K562 (cell line): ENCODE measurements at regions not wholly inside any gene's neighbourhood (a gene's known extent, or its start where the extent isn't known, plus 50 kb on each side); places are given as distances from the start of the nearest gene placed in this dataset.

Source experiments
- BACH1 ChIP-seq: fragments of 200-800 bp; sonication (Bioruptor generic); IDR thresholded peaks from 2 replicates; pipeline ENCODE4 v1.6.1; 2016; ENCODE audit warnings: missing genetic modification characterization, missing compliant biosample characterization
- BCOR ChIP-seq: fragments of 450-650 bp; IDR thresholded peaks from 2 replicates; pipeline ENCODE4 v1.6.1; 2016
- EGR1 ChIP-seq: fragments of 450-650 bp; conservative IDR thresholded peaks from 2 replicates; pipeline ENCODE4 v1.6.1; 2017; ENCODE audit warnings: mild to moderate bottlenecking
- HCFC1 ChIP-seq: IDR thresholded peaks from 2 replicates; pipeline ENCODE4 v1.6.1; 2012; ENCODE audit warnings: low read depth, low read length, improper control_type of control experiment
- HDAC3 ChIP-seq: fragments of 450-650 bp; IDR thresholded peaks from 2 replicates; pipeline ENCODE4 v1.6.1; 2018; ENCODE audit warnings: borderline replicate concordance, mild to moderate bottlenecking, moderate library complexity; ENCODE audit not compliant: partially characterized antibody
- KLF10 ChIP-seq: fragments of 250-450 bp; sonication (Bioruptor Pico); IDR thresholded peaks from 2 replicates; pipeline ENCODE4 v1.6.1; 2021; ENCODE audit warnings: matching md5 sums
- RBFOX2 ChIP-seq: fragments of 200-400 bp; formaldehyde crosslinking; IDR thresholded peaks from 2 replicates; pipeline ENCODE4 v1.6.1; 2017; ENCODE audit warnings: low read depth, mild to moderate bottlenecking, low read length, moderate library complexity
- RREB1 ChIP-seq: fragments of 250-450 bp; sonication (Bioruptor Pico); IDR thresholded peaks from 2 replicates; pipeline ENCODE4 v1.4.0; 2020
- SUPT5H ChIP-seq: fragments of 450-650 bp; IDR thresholded peaks from 2 replicates; pipeline ENCODE4 v1.6.1; 2016
- TOE1 ChIP-seq, 2 experiments: fragments of 450-650 bp in 1 of 2; sonication (generic) in 1 of 2; formaldehyde crosslinking in 1 of 2; IDR thresholded peaks; 2 replicates each; pipeline versions ENCODE4 v1.7.1 to v1.8.0; 2016 to 2022; ENCODE audit warnings: borderline replicate concordance in 2 of 2, mild to moderate bottlenecking in 2 of 2, antibody characterized with exemption in 1 of 2, inconsistent platforms in 1 of 2, low read depth in 1 of 2, missing genetic modification reagents in 1 of 2, moderate library complexity in 1 of 2
- TF ChIP-seq, protein P1 (sequence below): sonication (generic); formaldehyde crosslinking; IDR thresholded peaks from 2 replicates; pipeline ENCODE4 v1.8.1; 2023; ENCODE audit warnings: mild to moderate bottlenecking, missing genetic modification reagents
- TF ChIP-seq, protein P2 (sequence below): fragments of 450-650 bp; conservative IDR thresholded peaks from 2 replicates; pipeline ENCODE4 v1.6.1; 2016; ENCODE audit warnings: missing genetic modification characterization, low read depth, mild to moderate bottlenecking, control low read depth, missing compliant biosample characterization
- TF ChIP-seq, protein P3 (sequence below): fragments of 250-450 bp; sonication (Bioruptor Pico); IDR thresholded peaks from 2 replicates; pipeline ENCODE4 v1.9.0; 2021; ENCODE audit warnings: mild to moderate bottlenecking
- TF ChIP-seq, protein P4 (sequence below): sonication (generic); formaldehyde crosslinking; IDR thresholded peaks from 2 replicates; pipeline ENCODE4 v1.8.0; 2022; ENCODE audit warnings: mild to moderate bottlenecking, missing genetic modification reagents, borderline replicate concordance

GRCh38 chr5:149429839-149430721 lies 51.0 kb upstream of the IL17B start (continued):
- TF ChIP-seq, protein P1, sequence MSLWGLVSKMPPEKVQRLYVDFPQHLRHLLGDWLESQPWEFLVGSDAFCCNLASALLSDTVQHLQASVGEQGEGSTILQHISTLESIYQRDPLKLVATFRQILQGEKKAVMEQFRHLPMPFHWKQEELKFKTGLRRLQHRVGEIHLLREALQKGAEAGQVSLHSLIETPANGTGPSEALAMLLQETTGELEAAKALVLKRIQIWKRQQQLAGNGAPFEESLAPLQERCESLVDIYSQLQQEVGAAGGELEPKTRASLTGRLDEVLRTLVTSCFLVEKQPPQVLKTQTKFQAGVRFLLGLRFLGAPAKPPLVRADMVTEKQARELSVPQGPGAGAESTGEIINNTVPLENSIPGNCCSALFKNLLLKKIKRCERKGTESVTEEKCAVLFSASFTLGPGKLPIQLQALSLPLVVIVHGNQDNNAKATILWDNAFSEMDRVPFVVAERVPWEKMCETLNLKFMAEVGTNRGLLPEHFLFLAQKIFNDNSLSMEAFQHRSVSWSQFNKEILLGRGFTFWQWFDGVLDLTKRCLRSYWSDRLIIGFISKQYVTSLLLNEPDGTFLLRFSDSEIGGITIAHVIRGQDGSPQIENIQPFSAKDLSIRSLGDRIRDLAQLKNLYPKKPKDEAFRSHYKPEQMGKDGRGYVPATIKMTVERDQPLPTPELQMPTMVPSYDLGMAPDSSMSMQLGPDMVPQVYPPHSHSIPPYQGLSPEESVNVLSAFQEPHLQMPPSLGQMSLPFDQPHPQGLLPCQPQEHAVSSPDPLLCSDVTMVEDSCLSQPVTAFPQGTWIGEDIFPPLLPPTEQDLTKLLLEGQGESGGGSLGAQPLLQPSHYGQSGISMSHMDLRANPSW: no peak
- TF ChIP-seq BACH1 (tag) (no peak), EGR1 (peak; percentile 36), TOE1 (IDR thresholded peaks at IDR 0.05; ENCODE audit: borderline replicate concordance) (peak; percentile 16; the same call in 1 of the 2 replicates), TOE1 (CRISPR knock-in tag; IDR thresholded peaks at IDR 0.05; ENCODE audit: borderline replicate concordance, low read depth) (no peak), SUPT5H (peak; percentile 68), RREB1 (CRISPR knock-in tag) (no peak), KLF10 (CRISPR knock-in tag) (0 out of 2 replicates have a peak, but pooled peaks have one; percentile 9), RBFOX2 (peak; percentile 77), HDAC3 (peak; percentile 43), BCOR (peak; percentile 99), HCFC1 (peak; percentile 28; the same call in 1 of the 2 replicates)
- TF ChIP-seq, protein P2, sequence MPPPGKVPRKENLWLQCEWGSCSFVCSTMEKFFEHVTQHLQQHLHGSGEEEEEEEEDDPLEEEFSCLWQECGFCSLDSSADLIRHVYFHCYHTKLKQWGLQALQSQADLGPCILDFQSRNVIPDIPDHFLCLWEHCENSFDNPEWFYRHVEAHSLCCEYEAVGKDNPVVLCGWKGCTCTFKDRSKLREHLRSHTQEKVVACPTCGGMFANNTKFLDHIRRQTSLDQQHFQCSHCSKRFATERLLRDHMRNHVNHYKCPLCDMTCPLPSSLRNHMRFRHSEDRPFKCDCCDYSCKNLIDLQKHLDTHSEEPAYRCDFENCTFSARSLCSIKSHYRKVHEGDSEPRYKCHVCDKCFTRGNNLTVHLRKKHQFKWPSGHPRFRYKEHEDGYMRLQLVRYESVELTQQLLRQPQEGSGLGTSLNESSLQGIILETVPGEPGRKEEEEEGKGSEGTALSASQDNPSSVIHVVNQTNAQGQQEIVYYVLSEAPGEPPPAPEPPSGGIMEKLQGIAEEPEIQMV: no peak
- TF ChIP-seq, protein P3, sequence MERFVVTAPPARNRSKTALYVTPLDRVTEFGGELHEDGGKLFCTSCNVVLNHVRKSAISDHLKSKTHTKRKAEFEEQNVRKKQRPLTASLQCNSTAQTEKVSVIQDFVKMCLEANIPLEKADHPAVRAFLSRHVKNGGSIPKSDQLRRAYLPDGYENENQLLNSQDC (CRISPR knock-in tag): no peak
- TF ChIP-seq, protein P4, sequence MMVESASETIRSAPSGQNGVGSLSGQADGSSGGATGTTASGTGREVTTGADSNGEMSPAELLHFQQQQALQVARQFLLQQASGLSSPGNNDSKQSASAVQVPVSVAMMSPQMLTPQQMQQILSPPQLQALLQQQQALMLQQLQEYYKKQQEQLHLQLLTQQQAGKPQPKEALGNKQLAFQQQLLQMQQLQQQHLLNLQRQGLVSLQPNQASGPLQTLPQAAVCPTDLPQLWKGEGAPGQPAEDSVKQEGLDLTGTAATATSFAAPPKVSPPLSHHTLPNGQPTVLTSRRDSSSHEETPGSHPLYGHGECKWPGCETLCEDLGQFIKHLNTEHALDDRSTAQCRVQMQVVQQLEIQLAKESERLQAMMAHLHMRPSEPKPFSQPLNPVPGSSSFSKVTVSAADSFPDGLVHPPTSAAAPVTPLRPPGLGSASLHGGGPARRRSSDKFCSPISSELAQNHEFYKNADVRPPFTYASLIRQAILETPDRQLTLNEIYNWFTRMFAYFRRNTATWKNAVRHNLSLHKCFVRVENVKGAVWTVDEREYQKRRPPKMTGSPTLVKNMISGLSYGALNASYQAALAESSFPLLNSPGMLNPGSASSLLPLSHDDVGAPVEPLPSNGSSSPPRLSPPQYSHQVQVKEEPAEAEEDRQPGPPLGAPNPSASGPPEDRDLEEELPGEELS (CRISPR knock-in tag): no peak
